ENCODE measurements at regions not wholly inside any gene's neighbourhood (a gene's known extent, or its start where the extent isn't known, plus 50 kb on each side); places are given as distances from the start of the nearest gene placed in this dataset.

DNA sequence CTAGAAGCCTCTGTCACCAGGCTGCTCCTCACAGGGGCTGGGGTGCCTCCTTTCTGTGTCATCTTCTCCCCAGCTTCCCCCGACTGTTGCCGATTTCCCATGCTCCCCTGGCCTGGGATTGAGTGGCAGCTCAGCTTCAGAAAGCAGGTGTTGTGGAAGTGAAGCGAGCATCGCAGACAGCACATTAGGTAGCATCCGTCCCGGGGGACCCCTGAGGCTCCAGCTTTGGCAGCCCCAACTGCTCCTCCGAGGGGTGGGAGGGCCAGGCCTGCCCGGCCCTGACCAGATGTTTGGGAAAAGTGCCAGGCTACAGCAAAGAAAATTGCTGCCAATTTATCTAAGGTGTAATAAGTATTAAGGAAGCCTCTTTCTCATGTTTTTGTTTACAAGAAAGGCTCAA, 1045.6 kb downstream of the BCL11B start:
- H3K4me1 ChIP-seq (ENCODE audit: control insufficient read depth, insufficient read depth, low read length): no peaks in the 10 kb centered on the region
- H2BK15ac ChIP-seq (ENCODE audit: low read depth, low read length): no peak overlapping the region
- no peak overlapping the region for H2BK5ac ChIP-seq (ENCODE audit: low read depth, low read length, poor library complexity, severe bottlenecking)
- no peak overlapping the region for H3K18ac ChIP-seq (ENCODE audit: low read depth, low read length)
- TF ChIP-seq NFE2L2 (IDR thresholded peaks at IDR 0.05; ENCODE audit: low read depth, low read length) (no peak), RCOR1 (IDR thresholded peaks at IDR 0.05; ENCODE audit: insufficient replicate concordance, low read length) (no peak), POLR2A (IDR thresholded peaks at IDR 0.05; ENCODE audit: low read depth, low read length) (no peak), ELK1 (IDR thresholded peaks at IDR 0.05; ENCODE audit: borderline replicate concordance, low read depth, low read length) (no peak), MAZ (IDR thresholded peaks at IDR 0.05; ENCODE audit: borderline replicate concordance, low read depth, low read length) (no peak), USF2 (IDR thresholded peaks at IDR 0.05; ENCODE audit: low read depth, low read length) (no peak), CEBPB (IDR thresholded peaks at IDR 0.05; ENCODE audit: low read depth, low read length) (no peak), RAD21 (IDR thresholded peaks at IDR 0.05; ENCODE audit: low read length) (no peak), FOS (IDR thresholded peaks at IDR 0.05; ENCODE audit: low read depth, low read length) (no peak), CHD1 (IDR thresholded peaks at IDR 0.05; ENCODE audit: low read depth, low read length) (no peak), BHLHE40 (IDR thresholded peaks at IDR 0.05; ENCODE audit: low read depth, low read length) (no peak)
- ATAC-seq (ENCODE audit: low read depth) (no peak), DNase-seq (no peak)
- H4K20me1 ChIP-seq (ENCODE audit: insufficient read depth, low read length): no peaks in the 10 kb centered on the region
- CTCF ChIA-PET: no interaction called here
- no peak overlapping the region for H3K9ac ChIP-seq (ENCODE audit: low read depth, low read length)
- POLR2A ChIA-PET (ENCODE audit: unreplicated experiment): no interaction called here
- H2AK5ac ChIP-seq (ENCODE audit: low read depth, low read length): no peak overlapping the region
- H3K4me3 ChIP-seq (ENCODE audit: insufficient read depth, low read depth, low read length): no peak overlapping the region
- WGBS, 2 experiments (ENCODE audit: extremely low coverage in 2 of 2, insufficient read length in 1 of 2): no CpG with 5 or more reads among the region's 8 CpGs
- H3K9me3 ChIP-seq (ENCODE audit: control insufficient read depth, insufficient read depth, low read length): peaks cover 29% of the 10 kb centered on the region
- H3K27me3 ChIP-seq (ENCODE audit: control insufficient read depth, insufficient read depth, low read length): no peaks in the 10 kb centered on the region
- H2BK120ac ChIP-seq (ENCODE audit: low read depth, low read length): no peak overlapping the region
- dilution Hi-C loops (cut with HindIII; ENCODE audit: low sequenced_read_pairs, unreplicated experiment) (no loop called here), intact Hi-C loops (cut with micrococcal nuclease) (no loop called here), in situ Hi-C loops (cut with MboI; ENCODE audit: low sequenced_read_pairs) (no loop called here)
- no peak overlapping the region for H4K5ac ChIP-seq (ENCODE audit: low read depth, low read length)
- H3K4ac ChIP-seq (ENCODE audit: low read depth, low read length): no peak overlapping the region
- H3K79me1 ChIP-seq (ENCODE audit: low read depth in 1 of 2, low read length in 2 of 2): no peaks in the 10 kb centered on the region
- H3K36me3 ChIP-seq (ENCODE audit: control insufficient read depth, insufficient read depth, low read length): no peaks in the 10 kb centered on the region
- H2AFZ ChIP-seq (replicated peaks; ENCODE audit: low read length, poor library complexity): no peak overlapping the region
- H3K9me1 ChIP-seq (ENCODE audit: insufficient read depth, low read length): no peaks in the 10 kb centered on the region
- no peak overlapping the region for H4K91ac ChIP-seq (ENCODE audit: insufficient read depth, low read depth, low read length)
- H4K8ac ChIP-seq (ENCODE audit: low read depth in 2 of 2, low read length in 2 of 2): no peak overlapping the region
- no peak overlapping the region for H3K56ac ChIP-seq (ENCODE audit: extremely low read depth, insufficient read depth, low read length)
- no peak overlapping the region for H3K4me2 ChIP-seq (ENCODE audit: low read depth, low read length)
- no peak overlapping the region for H2BK20ac ChIP-seq (ENCODE audit: low read depth, low read length)
- no TSS peak for BruUV-seq (replicated peaks)
- no peak overlapping the region for H3K14ac ChIP-seq (replicated peaks; ENCODE audit: low read depth, low read length)
- no peak overlapping the region for H3K27ac ChIP-seq (ENCODE audit: insufficient read depth, low read length)
- H2AK9ac ChIP-seq (replicated peaks; ENCODE audit: low read depth, low read length, poor library complexity): no peak overlapping the region
- H3K23ac ChIP-seq (ENCODE audit: low read depth, low read length): no peak overlapping the region

All from IMR-90 (cell line).